Esophagus (tissue), 2 donors: ENCODE measurements at regions not wholly inside any gene's neighbourhood (a gene's known extent, or its start where the extent isn't known, plus 50 kb on each side); places are given as distances from the start of the nearest gene placed in this dataset.

Experiments
- H3K27ac ChIP-seq, 2 donors: one replicate each; pipeline ENCODE4 v1.5.1; 2013; ENCODE audit warnings: low read depth in 2 of 2, mild to moderate bottlenecking in 2 of 2, inconsistent platforms in 1 of 2, low read length in 1 of 2, moderate library complexity in 1 of 2
- H3K27me3 ChIP-seq, 2 donors: one replicate each; pipeline ENCODE4 v1.6.1; 2013; ENCODE audit warnings: low read length in 2 of 2, control low read depth in 1 of 2, mild to moderate bottlenecking in 1 of 2; ENCODE audit not compliant: insufficient read depth in 2 of 2, control insufficient read depth in 1 of 2
- H3K36me3 ChIP-seq, 2 donors: one replicate each; pipeline ENCODE4 v1.6.1; 2013; ENCODE audit warnings: low read length in 1 of 2; ENCODE audit not compliant: control insufficient read depth in 2 of 2, insufficient read depth in 2 of 2
- H3K4me1 ChIP-seq, 2 donors: one replicate each; pipeline ENCODE4 v1.6.1; 2013; ENCODE audit warnings: low read length in 1 of 2; ENCODE audit not compliant: control insufficient read depth in 2 of 2, insufficient read depth in 2 of 2
- H3K4me3 ChIP-seq, 2 donors: one replicate each; pipeline ENCODE4 v1.5.1; 2013; ENCODE audit warnings: low read length in 2 of 2, mild to moderate bottlenecking in 2 of 2, low read depth in 1 of 2, moderate library complexity in 1 of 2
- H3K9me3 ChIP-seq, 2 donors: one replicate each; pipeline ENCODE4 v1.6.1; 2013; ENCODE audit warnings: mild to moderate bottlenecking in 2 of 2, low read depth in 1 of 2, low read length in 1 of 2, moderate library complexity in 1 of 2; ENCODE audit not compliant: control insufficient read depth in 2 of 2, insufficient read depth in 1 of 2
- WGBS, 2 donors: extraction: QIAGEN DNeasy Blood & Tissue Kit; methylation state at CpG; one replicate each; pipeline ENCODE4 v1.1.7; 2013; 5-methylcytosine and 5-hydroxymethylcytosine counted together
- donor health status: healthy with polysubstance abuse.
- donor health status: Bipolar disorder and iron deficiency.

DNA sequence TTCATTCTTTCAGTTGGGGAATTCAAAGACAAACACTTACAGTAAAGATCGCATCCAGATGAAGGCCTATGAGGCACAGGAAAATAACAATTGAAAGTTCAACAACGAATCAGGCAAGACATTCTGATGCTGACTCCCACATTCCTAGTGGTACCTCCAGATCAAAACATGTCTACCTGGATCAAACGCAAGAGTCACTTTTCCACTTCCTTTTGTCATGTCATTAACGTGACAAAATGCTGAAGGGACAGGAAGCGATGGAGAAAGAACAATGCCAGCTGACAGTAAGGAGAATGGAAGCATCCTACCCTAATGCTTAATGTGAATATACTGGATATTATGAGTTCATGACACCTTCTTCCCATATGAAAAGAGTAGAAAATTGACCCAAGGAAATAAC lies 365.4 kb upstream of the CDH11 start:
- H3K27me3 ChIP-seq, result no peaks in the 10 kb centered on the region
- H3K4me1 ChIP-seq, result no peaks in the 10 kb centered on the region
- 84 to 86% methylated on average over 5 of the region's 5 CpGs for WGBS, 2 donors
- H3K36me3 ChIP-seq, result no peaks in the 10 kb centered on the region
- H3K9me3 ChIP-seq, result no peaks in the 10 kb centered on the region
- H3K27ac ChIP-seq, result no peak overlapping the region
- no peak overlapping the region for H3K4me3 ChIP-seq

- Histone ChIP-seq H3K4me3 (no peak overlapping the region), H3K36me3 (no peaks in the 10 kb centered on the region), H3K4me1 (no peaks in the 10 kb centered on the region), H3K27me3 (no peaks in the 10 kb centered on the region), H3K9me3 (no peaks in the 10 kb centered on the region), H3K27ac (no peak overlapping the region)
- WGBS, 2 donors, result 74 to 81% methylated on average over 4 of the region's 4 CpGs
Measured at GRCh38 chr16:65481956-65482355, 360.1 kb upstream of the CDH11 start.

DNA sequence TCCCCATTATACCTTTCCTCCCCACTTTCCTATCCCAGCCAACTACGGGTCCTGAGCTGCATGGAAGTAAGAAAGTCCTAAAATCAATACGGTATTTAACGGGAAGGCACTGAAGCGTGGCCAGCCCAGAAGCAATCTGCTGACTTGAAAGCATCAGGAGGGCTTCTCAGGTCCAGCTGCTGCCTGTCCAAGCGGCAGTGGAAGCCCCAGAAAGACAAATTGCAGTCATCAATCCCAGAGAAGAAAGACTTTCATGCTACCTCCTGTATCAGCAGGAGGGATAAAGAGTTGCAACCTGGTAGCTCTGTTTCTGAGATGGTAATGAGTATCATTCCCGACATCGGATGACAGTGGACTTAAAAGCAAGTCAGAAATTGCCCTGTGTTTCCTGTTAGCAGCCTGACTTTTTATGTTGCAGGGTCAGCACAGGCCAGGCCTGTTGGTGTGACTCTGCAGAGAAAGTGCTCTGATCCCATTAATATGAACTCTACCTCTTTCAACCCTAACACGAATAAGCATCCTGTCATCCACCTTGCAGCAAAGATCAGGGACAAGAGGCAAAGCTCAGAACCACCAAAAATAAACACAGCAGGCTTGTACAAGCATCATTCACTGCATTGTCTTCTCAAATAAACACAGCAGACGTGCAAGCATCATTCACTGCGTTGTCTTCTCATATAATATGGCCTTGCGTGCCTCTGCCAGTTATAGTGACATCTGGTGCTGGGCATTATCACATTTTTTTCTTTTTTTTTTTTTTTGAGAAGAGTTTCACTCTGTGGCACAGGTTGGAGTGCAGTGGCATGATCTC lies 358.6 kb upstream of the CDH11 start:
- Histone ChIP-seq H3K27ac (no peak overlapping the region), H3K4me1 (no peaks in the 10 kb centered on the region), H3K9me3 (no peaks in the 10 kb centered on the region), H3K36me3 (no peaks in the 10 kb centered on the region), H3K4me3 (no peak overlapping the region), H3K27me3 (peaks cover 0 to 3% of the 10 kb centered on the region in 2 donors)
- WGBS, 2 donors, result 55 to 60% methylated on average over 11 of the region's 11 CpGs

- H3K9me3 ChIP-seq, result no peaks in the 10 kb centered on the region
- H3K27ac ChIP-seq, result no peak overlapping the region
- peaks cover 0 to 3% of the 10 kb centered on the region in 2 donors for H3K27me3 ChIP-seq
- no peaks in the 10 kb centered on the region for H3K36me3 ChIP-seq
- no peak overlapping the region for H3K4me3 ChIP-seq
- no peaks in the 10 kb centered on the region for H3K4me1 ChIP-seq
- 80 to 81% methylated on average over 5 of the region's 5 CpGs for WGBS, 2 donors
Measured at GRCh38 chr16:65476448-65476955, 354.6 kb upstream of the CDH11 start.

GRCh38 chr16:65473699-65474098 lies 351.8 kb upstream of the CDH11 start:
- peaks cover 0 to 3% of the 10 kb centered on the region in 2 donors for H3K27me3 ChIP-seq
- no peaks in the 10 kb centered on the region for H3K36me3 ChIP-seq
- H3K27ac ChIP-seq, result no peak overlapping the region
- no peak overlapping the region for H3K4me3 ChIP-seq
- no peaks in the 10 kb centered on the region for H3K4me1 ChIP-seq
- H3K9me3 ChIP-seq, result no peaks in the 10 kb centered on the region
- 88 to 91% methylated on average over 3 of the region's 3 CpGs for WGBS, 2 donors

- Histone ChIP-seq H3K27me3 (no peaks in the 10 kb centered on the region), H3K9me3 (no peaks in the 10 kb centered on the region), H3K4me1 (no peaks in the 10 kb centered on the region), H3K4me3 (no peak overlapping the region), H3K27ac (no peak overlapping the region), H3K36me3 (no peaks in the 10 kb centered on the region)
- 69 to 86% methylated on average over 2 of the region's 2 CpGs for WGBS, 2 donors
Measured at GRCh38 chr16:65469116-65469515, 347.3 kb upstream of the CDH11 start.

DNA sequence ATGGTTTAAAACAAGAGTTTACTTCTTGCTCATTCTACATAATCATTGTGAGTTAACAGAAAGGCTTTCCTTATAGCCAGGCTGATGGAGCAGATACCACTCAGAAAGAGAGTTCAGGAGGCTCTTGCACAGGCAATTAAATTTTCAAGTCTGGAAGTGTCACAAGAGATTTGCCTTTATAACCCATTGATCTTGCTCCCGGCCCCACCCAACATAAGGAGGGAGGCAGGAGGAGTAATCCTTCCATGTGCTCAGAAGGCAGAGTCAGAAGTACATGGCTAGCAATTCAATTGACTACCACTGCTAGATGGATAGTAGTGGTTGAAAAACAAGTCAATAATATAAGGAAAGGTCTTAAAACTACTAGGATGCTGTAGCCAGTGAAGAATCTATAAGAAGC lies 346.3 kb upstream of the CDH11 start:
- H3K27me3 ChIP-seq, result no peaks in the 10 kb centered on the region
- no peak overlapping the region for H3K4me3 ChIP-seq
- H3K27ac ChIP-seq, result no peak overlapping the region
- no peaks in the 10 kb centered on the region for H3K9me3 ChIP-seq
- 72 to 84% methylated on average over 1 of the region's 1 CpG for WGBS, 2 donors
- H3K4me1 ChIP-seq, result no peaks in the 10 kb centered on the region
- H3K36me3 ChIP-seq, result no peaks in the 10 kb centered on the region

DNA sequence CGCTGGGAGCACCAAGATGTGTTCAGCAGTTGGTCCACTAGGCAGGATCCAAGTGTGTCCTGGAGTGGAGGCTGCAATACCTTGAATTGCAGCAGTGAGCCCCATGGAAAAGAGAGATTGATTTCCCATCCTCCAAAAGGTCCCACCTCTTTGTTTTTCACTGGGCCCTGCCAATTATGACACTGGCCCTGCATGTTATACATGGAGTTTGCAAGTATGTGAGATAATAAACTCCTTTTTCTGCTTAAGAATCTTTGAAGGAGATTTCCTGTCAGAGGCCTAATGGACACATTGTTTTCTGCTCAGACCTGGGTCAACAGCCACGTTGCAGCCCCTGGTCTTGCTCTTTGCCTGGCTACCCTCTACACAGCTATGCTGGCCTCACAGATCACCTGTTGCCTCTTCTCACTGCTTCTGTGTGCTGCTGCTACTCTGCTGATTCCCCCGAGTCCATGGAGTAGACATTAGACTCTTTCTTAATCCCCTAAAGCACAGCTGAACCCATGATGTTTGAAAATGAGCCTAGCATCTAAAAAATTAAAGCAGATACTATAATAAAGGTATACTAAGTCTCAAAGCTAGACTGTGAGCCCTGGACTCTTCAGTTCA lies 341.9 kb upstream of the CDH11 start:
- Histone ChIP-seq H3K27ac (no peak overlapping the region), H3K27me3 (no peaks in the 10 kb centered on the region), H3K9me3 (no peaks in the 10 kb centered on the region), H3K4me3 (no peak overlapping the region), H3K4me1 (no peaks in the 10 kb centered on the region), H3K36me3 (no peaks in the 10 kb centered on the region)
- 61 to 77% methylated on average over 3 of the region's 3 CpGs for WGBS, 2 donors

- no peaks in the 10 kb centered on the region for H3K4me1 ChIP-seq
- no peaks in the 10 kb centered on the region for H3K27me3 ChIP-seq
- no peak overlapping the region for H3K4me3 ChIP-seq
- no peaks in the 10 kb centered on the region for H3K9me3 ChIP-seq
- no peaks in the 10 kb centered on the region for H3K36me3 ChIP-seq
- 77 to 90% methylated on average over 2 of the region's 2 CpGs for WGBS, 2 donors
- H3K27ac ChIP-seq, result no peak overlapping the region
Measured at GRCh38 chr16:65457084-65457483, 335.2 kb upstream of the CDH11 start.

GRCh38 chr16:65455761-65456160 lies 333.9 kb upstream of the CDH11 start:
- 81 to 91% methylated on average over 4 of the region's 4 CpGs for WGBS, 2 donors
- H3K27me3 ChIP-seq, result no peaks in the 10 kb centered on the region
- H3K36me3 ChIP-seq, result no peaks in the 10 kb centered on the region
- H3K4me3 ChIP-seq, result no peak overlapping the region
- no peaks in the 10 kb centered on the region for H3K4me1 ChIP-seq
- no peaks in the 10 kb centered on the region for H3K9me3 ChIP-seq
- H3K27ac ChIP-seq, result no peak overlapping the region
